ENCODE measurements at regions not wholly inside any gene's neighbourhood (a gene's known extent, or its start where the extent isn't known, plus 50 kb on each side); places are given as distances from the start of the nearest gene placed in this dataset.

DNA sequence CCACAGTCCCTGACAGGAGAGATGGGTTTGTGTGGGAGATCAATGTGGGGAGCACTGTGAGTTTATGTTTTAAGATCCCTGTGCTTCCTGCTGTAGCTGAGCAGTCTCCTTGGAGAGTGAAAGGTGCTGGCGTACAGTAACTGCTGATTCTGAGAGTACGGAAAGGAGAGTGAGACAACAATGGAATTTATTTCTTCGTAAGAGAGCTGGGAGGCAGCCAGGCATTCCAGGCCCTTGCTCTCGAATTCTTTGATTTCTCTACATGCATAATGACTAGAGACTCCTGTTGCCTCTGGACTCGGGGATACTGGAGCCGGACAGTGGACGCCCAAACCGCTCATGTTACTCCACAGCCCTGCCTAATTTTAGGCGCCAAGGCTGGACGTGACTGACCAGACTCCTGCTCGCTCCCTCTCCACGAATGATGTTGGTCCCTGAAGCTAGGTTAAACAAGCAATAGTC, 131.0 kb upstream of the PHACTR1 start:
- no peak for TF ChIP-seq CTCF (IDR thresholded peaks at IDR 0.05)
- H3K4me3 Mint-ChIP-seq (ENCODE audit: unreplicated experiment), result no peak overlapping the region
- H3K27me3 Mint-ChIP-seq (ENCODE audit: low read depth), result no peaks in the 10 kb centered on the region
- DNase-seq (ENCODE audit: low spot score), result no peak
- H3K9me3 Mint-ChIP-seq (ENCODE audit: low read depth), result no peaks in the 10 kb centered on the region
- peaks cover 22% of the 10 kb centered on the region for H3K4me1 Mint-ChIP-seq (ENCODE audit: low read depth)
- H3K36me3 Mint-ChIP-seq (ENCODE audit: low read depth), result no peaks in the 10 kb centered on the region
- H3K27ac Mint-ChIP-seq (ENCODE audit: unreplicated experiment), result no peak overlapping the region

- H3K27me3 Mint-ChIP-seq (ENCODE audit: low read depth), result no peaks in the 10 kb centered on the region
- H3K4me3 Mint-ChIP-seq (ENCODE audit: unreplicated experiment), result no peak overlapping the region
- DNase-seq (ENCODE audit: low spot score), result no peak
- peaks cover 22% of the 10 kb centered on the region for H3K4me1 Mint-ChIP-seq (ENCODE audit: low read depth)
- no peak for TF ChIP-seq CTCF (IDR thresholded peaks at IDR 0.05)
- H3K9me3 Mint-ChIP-seq (ENCODE audit: low read depth), result no peaks in the 10 kb centered on the region
- H3K27ac Mint-ChIP-seq (ENCODE audit: unreplicated experiment), result no peak overlapping the region
- H3K36me3 Mint-ChIP-seq (ENCODE audit: low read depth), result no peaks in the 10 kb centered on the region
Observed at GRCh38 chr6:12586721-12587480, 129.7 kb upstream of the PHACTR1 start.

GRCh38 chr6:12590901-12591300, 125.7 kb upstream of the PHACTR1 start:
- Mint-ChIP-seq H3K27ac (ENCODE audit: unreplicated experiment) (no peak overlapping the region), H3K4me1 (ENCODE audit: low read depth) (peaks cover 44% of the 10 kb centered on the region), H3K27me3 (ENCODE audit: low read depth) (no peaks in the 10 kb centered on the region), H3K36me3 (ENCODE audit: low read depth) (no peaks in the 10 kb centered on the region), H3K4me3 (ENCODE audit: unreplicated experiment) (no peak overlapping the region), H3K9me3 (ENCODE audit: low read depth) (peaks cover 2% of the 10 kb centered on the region)
- no peak for TF ChIP-seq CTCF (IDR thresholded peaks at IDR 0.05)
- DNase-seq (ENCODE audit: low spot score), result no peak

- Mint-ChIP-seq H3K36me3 (ENCODE audit: low read depth) (no peaks in the 10 kb centered on the region), H3K27me3 (ENCODE audit: low read depth) (no peaks in the 10 kb centered on the region), H3K9me3 (ENCODE audit: low read depth) (peaks cover 2% of the 10 kb centered on the region), H3K4me1 (ENCODE audit: low read depth) (peaks cover 42% of the 10 kb centered on the region), H3K4me3 (ENCODE audit: unreplicated experiment) (no peak overlapping the region), H3K27ac (ENCODE audit: unreplicated experiment) (peak overlapping the region; percentile 1)
- DNase-seq (ENCODE audit: low spot score), result no peak
- TF ChIP-seq CTCF (IDR thresholded peaks at IDR 0.05), result no peak
Observed at GRCh38 chr6:12592634-12593033, 123.9 kb upstream of the PHACTR1 start.

GRCh38 chr6:12593771-12594529, 122.6 kb upstream of the PHACTR1 start:
- no peaks in the 10 kb centered on the region for H3K27me3 Mint-ChIP-seq (ENCODE audit: low read depth)
- peak overlapping the region; percentile 37 for H3K27ac Mint-ChIP-seq (ENCODE audit: unreplicated experiment)
- no peak for TF ChIP-seq CTCF (IDR thresholded peaks at IDR 0.05)
- no peak overlapping the region for H3K4me3 Mint-ChIP-seq (ENCODE audit: unreplicated experiment)
- H3K36me3 Mint-ChIP-seq (ENCODE audit: low read depth), result no peaks in the 10 kb centered on the region
- H3K9me3 Mint-ChIP-seq (ENCODE audit: low read depth), result peaks cover 2% of the 10 kb centered on the region
- no peak for DNase-seq (ENCODE audit: low spot score)
- peaks cover 31% of the 10 kb centered on the region for H3K4me1 Mint-ChIP-seq (ENCODE audit: low read depth)
